Thoracic aorta (tissue), 2 donors: ENCODE measurements at regions not wholly inside any gene's neighbourhood (a gene's known extent, or its start where the extent isn't known, plus 50 kb on each side); places are given as distances from the start of the nearest gene placed in this dataset.
A peak's percentile ranks its signal among the peaks of the same experiment; 100 is the strongest.

Source experiments
- ATAC-seq: fragments of 150-250 bp; one replicate; pipeline ENCODE4 v1.8.0; 2017; ENCODE audit warnings: low read depth; ENCODE audit not compliant: insufficient number of reproducible peaks, low FRiP score
- DNase-seq: peaks from one replicate; pipeline ENCODE4 v3.0.0-alpha.2; 2020; ENCODE audit warnings: low spot score
- H3K27ac ChIP-seq, 2 donors: fragments of 200-600 bp; sonication (generic); 1 replicate in 1 of 2; 2 replicates in 1 of 2; pipeline ENCODE4 v1.5.1; 2016; ENCODE audit warnings: mild to moderate bottlenecking in 2 of 2, moderate library complexity in 2 of 2
- H3K27me3 ChIP-seq: fragments of 200-600 bp; sonication (generic); replicated peaks from 2 replicates; pipeline ENCODE4 v1.6.0; 2016; ENCODE audit warnings: mild to moderate bottlenecking; ENCODE audit not compliant: insufficient read depth
- H3K36me3 ChIP-seq: fragments of 200-600 bp; sonication (generic); one replicate; pipeline ENCODE4 v1.5.1; 2016
- H3K4me1 ChIP-seq, 2 donors: fragments of 200-600 bp; sonication (generic); 1 replicate in 1 of 2; 2 replicates in 1 of 2; pipeline versions ENCODE4 v1.5.1 to v1.6.0; 2016; ENCODE audit warnings: low read depth in 2 of 2, mild to moderate bottlenecking in 1 of 2; ENCODE audit not compliant: control insufficient read depth in 1 of 2
- H3K4me3 ChIP-seq: fragments of 200-600 bp; sonication (generic); 2 replicates; pipeline ENCODE4 v1.5.1; 2016; ENCODE audit warnings: mild to moderate bottlenecking
- H3K9me3 ChIP-seq: fragments of 200-600 bp; sonication (generic); 2 replicates; pipeline ENCODE4 v1.5.1; 2016
- TF ChIP-seq, protein P1 (sequence below): fragments of 200-600 bp; sonication (generic); IDR thresholded peaks from one replicate; pipeline ENCODE4 v1.5.1; 2019; ENCODE audit warnings: antibody characterized with exemption

GRCh38 chr17:34135841-34136240, 119.2 kb upstream of the CCL2 start:
- Histone ChIP-seq H3K4me1 (no peaks in the 10 kb centered on the region), H3K9me3 (no peaks in the 10 kb centered on the region), H3K4me3 (no peak overlapping the region), H3K27ac (no peak overlapping the region), H3K27me3 (no peaks in the 10 kb centered on the region), H3K36me3 (no peaks in the 10 kb centered on the region)
- ATAC-seq = no peak
- DNase-seq = no peak
- TF ChIP-seq, protein P1, sequence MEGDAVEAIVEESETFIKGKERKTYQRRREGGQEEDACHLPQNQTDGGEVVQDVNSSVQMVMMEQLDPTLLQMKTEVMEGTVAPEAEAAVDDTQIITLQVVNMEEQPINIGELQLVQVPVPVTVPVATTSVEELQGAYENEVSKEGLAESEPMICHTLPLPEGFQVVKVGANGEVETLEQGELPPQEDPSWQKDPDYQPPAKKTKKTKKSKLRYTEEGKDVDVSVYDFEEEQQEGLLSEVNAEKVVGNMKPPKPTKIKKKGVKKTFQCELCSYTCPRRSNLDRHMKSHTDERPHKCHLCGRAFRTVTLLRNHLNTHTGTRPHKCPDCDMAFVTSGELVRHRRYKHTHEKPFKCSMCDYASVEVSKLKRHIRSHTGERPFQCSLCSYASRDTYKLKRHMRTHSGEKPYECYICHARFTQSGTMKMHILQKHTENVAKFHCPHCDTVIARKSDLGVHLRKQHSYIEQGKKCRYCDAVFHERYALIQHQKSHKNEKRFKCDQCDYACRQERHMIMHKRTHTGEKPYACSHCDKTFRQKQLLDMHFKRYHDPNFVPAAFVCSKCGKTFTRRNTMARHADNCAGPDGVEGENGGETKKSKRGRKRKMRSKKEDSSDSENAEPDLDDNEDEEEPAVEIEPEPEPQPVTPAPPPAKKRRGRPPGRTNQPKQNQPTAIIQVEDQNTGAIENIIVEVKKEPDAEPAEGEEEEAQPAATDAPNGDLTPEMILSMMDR = no peak

GRCh38 chr17:34140006-34140405, 115.1 kb upstream of the CCL2 start:
- no peaks in the 10 kb centered on the region for H3K9me3 ChIP-seq
- H3K4me1 ChIP-seq = no peaks in the 10 kb centered on the region
- DNase-seq = no peak
- no peaks in the 10 kb centered on the region for H3K36me3 ChIP-seq
- no peak for ATAC-seq
- no peaks in the 10 kb centered on the region for H3K27me3 ChIP-seq
- H3K27ac ChIP-seq = no peak overlapping the region
- H3K4me3 ChIP-seq = no peak overlapping the region
- TF ChIP-seq, protein P1 = no peak

- Histone ChIP-seq H3K27me3 (no peaks in the 10 kb centered on the region), H3K9me3 (no peaks in the 10 kb centered on the region), H3K27ac (no peak overlapping the region), H3K4me1 (no peaks in the 10 kb centered on the region), H3K36me3 (no peaks in the 10 kb centered on the region), H3K4me3 (no peak overlapping the region)
- no peak for DNase-seq
- ATAC-seq = no peak
- TF ChIP-seq, protein P1 = no peak
These were observed 113.5 kb upstream of the CCL2 start for GRCh38 chr17:34141590-34141989.

- no peak overlapping the region for H3K4me3 ChIP-seq
- no peaks in the 10 kb centered on the region for H3K9me3 ChIP-seq
- TF ChIP-seq, protein P1 = no peak
- no peak for ATAC-seq
- H3K4me1 ChIP-seq = no peaks in the 10 kb centered on the region
- H3K27ac ChIP-seq = no peak overlapping the region
- no peaks in the 10 kb centered on the region for H3K27me3 ChIP-seq
- no peak for DNase-seq
- no peaks in the 10 kb centered on the region for H3K36me3 ChIP-seq
These were observed 111.7 kb upstream of the CCL2 start for GRCh38 chr17:34143430-34143829.

GRCh38 chr17:34146440-34147043, 108.5 kb upstream of the CCL2 start:
- Histone ChIP-seq H3K27me3 (no peaks in the 10 kb centered on the region), H3K4me1 (no peaks in the 10 kb centered on the region), H3K27ac (no peak overlapping the region), H3K36me3 (no peaks in the 10 kb centered on the region), H3K9me3 (no peaks in the 10 kb centered on the region), H3K4me3 (no peak overlapping the region)
- DNase-seq (no peak), ATAC-seq (no peak)
- TF ChIP-seq, protein P1 = peak; percentile 11
